Kidney epithelial cell (primary cell): ENCODE measurements at regions not wholly inside any gene's neighbourhood (a gene's known extent, or its start where the extent isn't known, plus 50 kb on each side); places are given as distances from the start of the nearest gene placed in this dataset.

Experiments
- DNase-seq: peaks from one replicate; pipeline ENCODE4 v3.0.0-alpha.2; 2010; ENCODE audit warnings: low read depth
- H3K27me3 ChIP-seq: 2 replicates; pipeline ENCODE4 v1.6.0; 2011; ENCODE audit warnings: low read length; ENCODE audit not compliant: control insufficient read depth, insufficient read depth
- H3K36me3 ChIP-seq: 2 replicates; pipeline ENCODE4 v1.5.1; 2011; ENCODE audit warnings: low read length; ENCODE audit not compliant: control insufficient read depth, insufficient read depth
- H3K4me3 ChIP-seq: 2 replicates; pipeline ENCODE4 v1.5.1; 2011; ENCODE audit warnings: low read depth, mild to moderate bottlenecking, control low read depth, low read length
- TF ChIP-seq, protein P1 (sequence below): IDR thresholded peaks from 2 replicates; pipeline ENCODE4 v1.5.1; 2011; ENCODE audit warnings: mild to moderate bottlenecking, moderate library complexity, low read length, control low read depth, inconsistent platforms; ENCODE audit not compliant: insufficient read depth, poor library complexity, severe bottlenecking

DNA sequence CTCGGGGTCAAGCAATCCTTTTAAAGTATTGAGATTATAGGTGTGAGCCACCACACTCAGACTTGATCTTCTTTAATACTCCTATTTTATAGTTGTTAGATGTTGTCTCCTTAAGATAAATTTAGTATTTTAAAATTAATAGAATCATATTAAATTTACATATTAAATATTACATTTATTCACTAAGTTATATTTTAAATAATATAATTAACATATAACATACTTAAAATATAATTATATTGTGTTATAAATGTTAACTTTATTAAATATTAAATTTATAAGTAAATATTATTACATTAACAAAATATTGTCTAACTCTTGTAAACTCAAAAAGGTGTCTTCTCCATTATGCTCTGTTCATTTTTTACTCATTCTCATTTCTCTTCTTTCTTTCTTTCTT, 675.9 kb upstream of the ADGRL4 start:
- TF ChIP-seq, protein P1, sequence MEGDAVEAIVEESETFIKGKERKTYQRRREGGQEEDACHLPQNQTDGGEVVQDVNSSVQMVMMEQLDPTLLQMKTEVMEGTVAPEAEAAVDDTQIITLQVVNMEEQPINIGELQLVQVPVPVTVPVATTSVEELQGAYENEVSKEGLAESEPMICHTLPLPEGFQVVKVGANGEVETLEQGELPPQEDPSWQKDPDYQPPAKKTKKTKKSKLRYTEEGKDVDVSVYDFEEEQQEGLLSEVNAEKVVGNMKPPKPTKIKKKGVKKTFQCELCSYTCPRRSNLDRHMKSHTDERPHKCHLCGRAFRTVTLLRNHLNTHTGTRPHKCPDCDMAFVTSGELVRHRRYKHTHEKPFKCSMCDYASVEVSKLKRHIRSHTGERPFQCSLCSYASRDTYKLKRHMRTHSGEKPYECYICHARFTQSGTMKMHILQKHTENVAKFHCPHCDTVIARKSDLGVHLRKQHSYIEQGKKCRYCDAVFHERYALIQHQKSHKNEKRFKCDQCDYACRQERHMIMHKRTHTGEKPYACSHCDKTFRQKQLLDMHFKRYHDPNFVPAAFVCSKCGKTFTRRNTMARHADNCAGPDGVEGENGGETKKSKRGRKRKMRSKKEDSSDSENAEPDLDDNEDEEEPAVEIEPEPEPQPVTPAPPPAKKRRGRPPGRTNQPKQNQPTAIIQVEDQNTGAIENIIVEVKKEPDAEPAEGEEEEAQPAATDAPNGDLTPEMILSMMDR, result no peak
- no peak for DNase-seq
- no peak overlapping the region for H3K4me3 ChIP-seq
- no peaks in the 10 kb centered on the region for H3K27me3 ChIP-seq
- H3K36me3 ChIP-seq, result no peaks in the 10 kb centered on the region

GRCh38 chr1:79681382-79681781, 674.9 kb upstream of the ADGRL4 start:
- DNase-seq, result no peak
- Histone ChIP-seq H3K36me3 (no peaks in the 10 kb centered on the region), H3K27me3 (no peaks in the 10 kb centered on the region), H3K4me3 (no peak overlapping the region)
- TF ChIP-seq, protein P1, result no peak

GRCh38 chr1:79679916-79680315, 673.4 kb upstream of the ADGRL4 start:
- DNase-seq, result no peak
- H3K4me3 ChIP-seq, result no peak overlapping the region
- TF ChIP-seq, protein P1, result no peak
- no peaks in the 10 kb centered on the region for H3K36me3 ChIP-seq
- H3K27me3 ChIP-seq, result no peaks in the 10 kb centered on the region

- no peak for DNase-seq
- H3K4me3 ChIP-seq, result no peak overlapping the region
- H3K27me3 ChIP-seq, result no peaks in the 10 kb centered on the region
- H3K36me3 ChIP-seq, result no peaks in the 10 kb centered on the region
- TF ChIP-seq, protein P1, result no peak
These were observed 661.5 kb upstream of the ADGRL4 start for GRCh38 chr1:79667848-79668696.

GRCh38 chr1:79667166-79667565, 660.6 kb upstream of the ADGRL4 start:
- TF ChIP-seq, protein P1, result no peak
- H3K36me3 ChIP-seq, result no peaks in the 10 kb centered on the region
- no peaks in the 10 kb centered on the region for H3K27me3 ChIP-seq
- no peak overlapping the region for H3K4me3 ChIP-seq
- DNase-seq, result no peak

DNA sequence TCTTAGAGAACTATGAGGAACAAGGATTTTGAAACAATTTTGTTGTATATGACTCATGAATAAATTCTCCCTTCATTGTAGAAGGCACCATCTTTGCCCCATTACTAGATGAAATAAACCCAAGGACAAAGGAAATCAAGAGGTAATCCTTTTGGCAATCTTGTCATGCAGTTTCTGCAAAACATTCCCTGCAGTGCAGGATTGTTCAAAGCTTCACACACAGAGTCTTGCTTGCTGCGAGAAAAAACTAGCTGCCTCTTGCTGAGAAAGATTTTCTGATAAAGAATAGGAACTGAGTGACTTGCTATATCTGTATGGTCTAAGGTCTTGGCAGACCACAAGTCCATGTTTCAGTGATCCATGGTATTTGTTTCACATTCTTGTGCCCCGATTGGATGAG, 657.4 kb upstream of the ADGRL4 start:
- Histone ChIP-seq H3K4me3 (no peak overlapping the region), H3K27me3 (no peaks in the 10 kb centered on the region), H3K36me3 (no peaks in the 10 kb centered on the region)
- no peak for DNase-seq
- TF ChIP-seq, protein P1, result no peak
